ENCODE measurements at regions not wholly inside any gene's neighbourhood (a gene's known extent, or its start where the extent isn't known, plus 50 kb on each side); places are given as distances from the start of the nearest gene placed in this dataset.

DNA sequence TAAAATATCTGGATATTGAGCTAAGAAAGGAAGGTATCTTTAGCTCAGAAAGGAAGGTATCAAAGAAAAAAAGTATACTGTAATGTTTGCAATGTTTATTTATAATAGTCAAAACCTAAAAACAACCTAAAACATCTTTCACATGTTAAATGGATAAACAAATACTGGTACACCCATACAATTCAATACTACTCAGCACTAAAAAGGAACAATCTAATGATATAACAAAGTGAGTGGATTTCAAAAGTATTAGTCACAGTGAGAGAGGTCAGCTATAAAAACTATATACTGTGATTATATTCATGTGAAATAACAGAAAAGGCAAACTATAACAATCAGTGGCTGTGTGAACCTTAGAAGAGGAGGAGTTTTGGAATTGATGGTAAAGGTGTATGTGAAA, 455.0 kb upstream of the FTMT start:
- Histone ChIP-seq H3K27me3 (ENCODE audit: control insufficient read depth in 1 of 2, insufficient read depth in 2 of 2, low read length in 2 of 2) (no peaks in the 10 kb centered on the region), H2AFZ (ENCODE audit: low read length) (no peak overlapping the region), H3K36me3 (replicated peaks in 1 of 2; ENCODE audit: control insufficient read depth in 1 of 2, insufficient read depth in 2 of 2, low read length in 2 of 2) (no peaks in the 10 kb centered on the region), H3K9me3 (ENCODE audit: low read length) (no peaks in the 10 kb centered on the region), H4K20me1 (ENCODE audit: insufficient read depth, low read length) (no peaks in the 10 kb centered on the region), H3K79me2 (ENCODE audit: insufficient read depth, low read length) (no peaks in the 10 kb centered on the region), H3K4me2 (ENCODE audit: low read depth, low read length) (no peak overlapping the region), H3K9ac (ENCODE audit: insufficient read depth, low read depth, low read length) (no peak overlapping the region), H3K27ac (ENCODE audit: extremely low read length, insufficient read depth, low read length) (no peak overlapping the region), H3K4me1 (ENCODE audit: insufficient read depth, low read length) (no peaks in the 10 kb centered on the region), H3K4me3 (replicated peaks in 1 of 3; ENCODE audit: insufficient read depth in 1 of 3, low read depth in 2 of 3, low read length in 3 of 3) (no peak overlapping the region)
- ChIA-PET POLR2A (no interaction called here), CTCF (ENCODE audit: low intra/inter-chr PET ratio, low total read pairs) (no interaction called here)
- intact Hi-C loops (cut with micrococcal nuclease; ENCODE audit: unreplicated experiment) (no loop called here), in situ Hi-C loops (cut with HindIII; ENCODE audit: extremely low pct_ligation_motif_present, low pct_unique_long_range_greater_than_20kb) (no loop called here)
- no peak for DNase-seq (ENCODE audit: low spot score)
- FAIRE-seq: no peak
- ATAC-seq: no peak
- no TSS peak for BruUV-seq (replicated peaks)
- TF ChIP-seq ZNF598 (CRISPR knock-in tag; IDR thresholded peaks at IDR 0.05; ENCODE audit: borderline replicate concordance) (no peak), HDAC1 (CRISPR knock-in tag; IDR thresholded peaks at IDR 0.05) (no peak), ZC3H13 (CRISPR knock-in tag; IDR thresholded peaks at IDR 0.05) (no peak), ZNF552 (CRISPR knock-in tag; IDR thresholded peaks at IDR 0.05; ENCODE audit: borderline replicate concordance) (no peak), ZNF33A (CRISPR knock-in tag; IDR thresholded peaks at IDR 0.05; ENCODE audit: borderline replicate concordance) (no peak), ZNF446 (CRISPR knock-in tag; IDR thresholded peaks at IDR 0.05) (no peak), ZNF207 (IDR thresholded peaks at IDR 0.05; ENCODE audit: borderline replicate concordance) (no peak), POGZ (CRISPR knock-in tag; IDR thresholded peaks at IDR 0.05) (no peak), ZFYVE20 (CRISPR knock-in tag; IDR thresholded peaks at IDR 0.05; ENCODE audit: borderline replicate concordance, low read depth) (no peak), SIN3A (IDR thresholded peaks at IDR 0.05; ENCODE audit: borderline replicate concordance, low read depth, low read length) (no peak), FOXK2 (IDR thresholded peaks at IDR 0.05) (no peak)
- TF ChIP-seq, protein P1, sequence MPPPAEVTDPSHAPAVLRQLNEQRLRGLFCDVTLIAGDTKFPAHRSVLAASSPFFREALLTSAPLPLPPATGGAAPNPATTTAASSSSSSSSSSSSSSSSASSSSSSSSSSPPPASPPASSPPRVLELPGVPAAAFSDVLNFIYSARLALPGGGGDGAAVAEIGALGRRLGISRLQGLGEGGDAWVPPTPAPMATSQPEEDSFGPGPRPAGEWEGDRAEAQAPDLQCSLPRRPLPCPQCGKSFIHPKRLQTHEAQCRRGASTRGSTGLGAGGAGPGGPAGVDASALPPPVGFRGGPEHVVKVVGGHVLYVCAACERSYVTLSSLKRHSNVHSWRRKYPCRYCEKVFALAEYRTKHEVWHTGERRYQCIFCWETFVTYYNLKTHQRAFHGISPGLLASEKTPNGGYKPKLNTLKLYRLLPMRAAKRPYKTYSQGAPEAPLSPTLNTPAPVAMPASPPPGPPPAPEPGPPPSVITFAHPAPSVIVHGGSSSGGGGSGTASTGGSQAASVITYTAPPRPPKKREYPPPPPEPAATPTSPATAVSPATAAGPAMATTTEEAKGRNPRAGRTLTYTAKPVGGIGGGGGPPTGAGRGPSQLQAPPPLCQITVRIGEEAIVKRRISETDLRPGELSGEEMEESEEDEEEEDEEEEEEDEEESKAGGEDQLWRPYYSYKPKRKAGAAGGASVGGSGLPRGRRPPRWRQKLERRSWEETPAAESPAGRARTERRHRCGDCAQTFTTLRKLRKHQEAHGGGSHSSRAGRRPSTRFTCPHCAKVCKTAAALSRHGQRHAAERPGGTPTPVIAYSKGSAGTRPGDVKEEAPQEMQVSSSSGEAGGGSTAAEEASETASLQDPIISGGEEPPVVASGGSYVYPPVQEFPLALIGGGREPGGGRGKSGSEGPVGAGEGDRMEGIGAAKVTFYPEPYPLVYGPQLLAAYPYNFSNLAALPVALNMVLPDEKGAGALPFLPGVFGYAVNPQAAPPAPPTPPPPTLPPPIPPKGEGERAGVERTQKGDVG (CRISPR knock-in tag; IDR thresholded peaks at IDR 0.05; ENCODE audit: borderline replicate concordance): no peak
- TF ChIP-seq, protein P2, sequence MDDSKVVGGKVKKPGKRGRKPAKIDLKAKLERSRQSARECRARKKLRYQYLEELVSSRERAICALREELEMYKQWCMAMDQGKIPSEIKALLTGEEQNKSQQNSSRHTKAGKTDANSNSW (CRISPR knock-in tag; IDR thresholded peaks at IDR 0.05; ENCODE audit: borderline replicate concordance): no peak
- TF ChIP-seq, protein P3, sequence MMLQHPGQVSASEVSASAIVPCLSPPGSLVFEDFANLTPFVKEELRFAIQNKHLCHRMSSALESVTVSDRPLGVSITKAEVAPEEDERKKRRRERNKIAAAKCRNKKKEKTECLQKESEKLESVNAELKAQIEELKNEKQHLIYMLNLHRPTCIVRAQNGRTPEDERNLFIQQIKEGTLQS (CRISPR knock-in tag; IDR thresholded peaks at IDR 0.05): no peak
- TF ChIP-seq, protein P4, sequence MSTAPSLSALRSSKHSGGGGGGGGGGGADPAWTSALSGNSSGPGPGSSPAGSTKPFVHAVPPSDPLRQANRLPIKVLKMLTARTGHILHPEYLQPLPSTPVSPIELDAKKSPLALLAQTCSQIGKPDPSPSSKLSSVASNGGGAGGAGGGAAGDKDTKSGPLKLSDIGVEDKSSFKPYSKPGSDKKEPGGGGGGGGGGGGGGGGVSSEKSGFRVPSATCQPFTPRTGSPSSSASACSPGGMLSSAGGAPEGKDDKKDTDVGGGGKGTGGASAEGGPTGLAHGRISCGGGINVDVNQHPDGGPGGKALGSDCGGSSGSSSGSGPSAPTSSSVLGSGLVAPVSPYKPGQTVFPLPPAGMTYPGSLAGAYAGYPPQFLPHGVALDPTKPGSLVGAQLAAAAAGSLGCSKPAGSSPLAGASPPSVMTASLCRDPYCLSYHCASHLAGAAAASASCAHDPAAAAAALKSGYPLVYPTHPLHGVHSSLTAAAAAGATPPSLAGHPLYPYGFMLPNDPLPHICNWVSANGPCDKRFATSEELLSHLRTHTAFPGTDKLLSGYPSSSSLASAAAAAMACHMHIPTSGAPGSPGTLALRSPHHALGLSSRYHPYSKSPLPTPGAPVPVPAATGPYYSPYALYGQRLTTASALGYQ (CRISPR knock-in tag; IDR thresholded peaks at IDR 0.05): no peak
- TF ChIP-seq, protein P5, sequence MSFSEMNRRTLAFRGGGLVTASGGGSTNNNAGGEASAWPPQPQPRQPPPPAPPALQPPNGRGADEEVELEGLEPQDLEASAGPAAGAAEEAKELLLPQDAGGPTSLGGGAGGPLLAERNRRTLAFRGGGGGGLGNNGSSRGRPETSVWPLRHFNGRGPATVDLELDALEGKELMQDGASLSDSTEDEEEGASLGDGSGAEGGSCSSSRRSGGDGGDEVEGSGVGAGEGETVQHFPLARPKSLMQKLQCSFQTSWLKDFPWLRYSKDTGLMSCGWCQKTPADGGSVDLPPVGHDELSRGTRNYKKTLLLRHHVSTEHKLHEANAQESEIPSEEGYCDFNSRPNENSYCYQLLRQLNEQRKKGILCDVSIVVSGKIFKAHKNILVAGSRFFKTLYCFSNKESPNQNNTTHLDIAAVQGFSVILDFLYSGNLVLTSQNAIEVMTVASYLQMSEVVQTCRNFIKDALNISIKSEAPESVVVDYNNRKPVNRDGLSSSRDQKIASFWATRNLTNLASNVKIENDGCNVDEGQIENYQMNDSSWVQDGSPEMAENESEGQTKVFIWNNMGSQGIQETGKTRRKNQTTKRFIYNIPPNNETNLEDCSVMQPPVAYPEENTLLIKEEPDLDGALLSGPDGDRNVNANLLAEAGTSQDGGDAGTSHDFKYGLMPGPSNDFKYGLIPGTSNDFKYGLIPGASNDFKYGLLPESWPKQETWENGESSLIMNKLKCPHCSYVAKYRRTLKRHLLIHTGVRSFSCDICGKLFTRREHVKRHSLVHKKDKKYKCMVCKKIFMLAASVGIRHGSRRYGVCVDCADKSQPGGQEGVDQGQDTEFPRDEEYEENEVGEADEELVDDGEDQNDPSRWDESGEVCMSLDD (CRISPR knock-in tag; IDR thresholded peaks at IDR 0.05; ENCODE audit: borderline replicate concordance): no peak
- TF ChIP-seq, protein P6, sequence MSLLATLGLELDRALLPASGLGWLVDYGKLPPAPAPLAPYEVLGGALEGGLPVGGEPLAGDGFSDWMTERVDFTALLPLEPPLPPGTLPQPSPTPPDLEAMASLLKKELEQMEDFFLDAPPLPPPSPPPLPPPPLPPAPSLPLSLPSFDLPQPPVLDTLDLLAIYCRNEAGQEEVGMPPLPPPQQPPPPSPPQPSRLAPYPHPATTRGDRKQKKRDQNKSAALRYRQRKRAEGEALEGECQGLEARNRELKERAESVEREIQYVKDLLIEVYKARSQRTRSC (CRISPR knock-in tag; IDR thresholded peaks at IDR 0.05; ENCODE audit: low read depth): no peak
